ENCODE measurements at regions not wholly inside any gene's neighbourhood (a gene's known extent, or its start where the extent isn't known, plus 50 kb on each side); places are given as distances from the start of the nearest gene placed in this dataset.
"Not testable (repeated sequence)": the region's sequence is repeated elsewhere in the genome, so short reads cannot be mapped to it uniquely, and the experiment has no call there.

GRCh38 chr4:189155083-189155482 lies 785.6 kb upstream of the FRG1 start:
- not testable (repeated sequence) for DNase-seq (ENCODE audit: low read depth, low spot score)

GRCh38 chr4:189162073-189162789 lies 778.4 kb upstream of the FRG1 start:
- DNase-seq (ENCODE audit: low read depth, low spot score), result peak; percentile 73

DNA sequence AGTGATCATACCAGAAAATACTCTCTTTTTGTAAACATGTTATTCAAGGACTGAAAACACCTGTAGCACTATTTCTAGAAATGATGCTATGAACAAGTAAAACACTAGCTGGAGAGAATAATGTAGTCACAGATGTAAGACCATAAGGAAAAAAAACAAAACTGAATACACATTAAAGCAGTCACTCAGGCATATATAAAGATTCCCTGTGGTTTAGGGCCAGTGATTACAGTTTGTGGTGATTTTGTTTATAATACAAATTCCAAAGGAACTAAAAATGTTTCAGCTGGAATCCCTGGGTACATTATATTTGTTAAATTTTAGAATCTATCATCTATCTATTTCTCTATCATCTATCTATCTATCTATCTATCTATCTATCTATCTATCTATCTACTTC lies 777.8 kb upstream of the FRG1 start:
- DNase-seq (ENCODE audit: low read depth, low spot score), result no peak

DNA sequence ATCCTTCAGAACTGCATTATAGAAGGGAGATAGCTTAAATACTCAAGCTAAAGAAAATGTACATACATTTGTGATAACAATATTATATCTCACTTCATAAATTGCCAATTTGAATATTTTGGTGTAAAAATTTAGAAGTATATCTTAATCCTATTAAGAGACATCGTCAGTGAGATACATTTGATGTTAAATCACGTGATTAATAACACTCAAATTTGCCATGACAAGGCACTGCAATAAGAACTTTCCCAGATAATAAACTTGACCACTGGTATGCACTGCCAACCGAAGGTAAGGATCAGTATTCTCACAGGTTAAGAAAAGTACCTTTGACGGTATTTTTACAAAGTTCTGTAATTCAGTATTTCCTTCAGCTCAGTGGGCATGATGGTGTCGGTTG lies 764.7 kb upstream of the FRG1 start:
- no peak for DNase-seq (ENCODE audit: low read depth, low spot score)

GRCh38 chr4:189177130-189177529 lies 763.5 kb upstream of the FRG1 start:
- DNase-seq (ENCODE audit: low read depth, low spot score), result no peak

DNA sequence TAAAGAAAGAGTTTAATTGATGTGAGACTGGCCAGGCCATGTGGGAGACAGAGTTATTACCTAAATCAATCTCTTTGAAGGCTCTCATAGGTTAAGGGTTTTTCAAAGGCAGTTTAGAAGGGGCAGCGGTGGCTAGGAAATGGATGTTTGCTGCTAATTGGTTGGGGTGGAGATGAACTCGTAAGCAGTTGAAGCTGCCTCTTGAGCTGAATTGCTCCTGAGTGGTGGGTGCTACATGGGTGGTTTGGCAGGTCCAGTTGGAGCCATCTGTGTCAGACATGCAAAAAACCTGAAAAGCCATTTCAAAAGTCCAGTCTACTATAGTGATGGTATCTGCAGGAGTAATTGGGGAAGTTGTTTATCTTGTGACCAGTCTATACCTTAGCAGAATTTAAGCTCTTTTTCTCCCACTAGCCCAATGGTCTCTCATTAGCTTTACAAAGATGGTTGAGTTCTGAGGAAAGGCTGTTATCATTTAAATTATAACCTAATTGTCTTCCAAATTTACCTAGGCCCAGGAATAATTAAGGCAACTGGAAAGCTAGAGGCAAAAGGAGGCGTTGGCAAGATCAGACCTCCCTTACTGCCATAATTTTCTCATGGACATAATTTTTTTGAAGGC lies 762.4 kb upstream of the FRG1 start:
- no peak for DNase-seq (ENCODE audit: low read depth, low spot score)

- DNase-seq (ENCODE audit: low read depth, low spot score), result peak; percentile 89
Measured at GRCh38 chr4:189185810-189186432, 754.8 kb upstream of the FRG1 start.

GRCh38 chr4:189187531-189188052 lies 753.1 kb upstream of the FRG1 start:
- DNase-seq (ENCODE audit: low read depth, low spot score), result no peak

DNA sequence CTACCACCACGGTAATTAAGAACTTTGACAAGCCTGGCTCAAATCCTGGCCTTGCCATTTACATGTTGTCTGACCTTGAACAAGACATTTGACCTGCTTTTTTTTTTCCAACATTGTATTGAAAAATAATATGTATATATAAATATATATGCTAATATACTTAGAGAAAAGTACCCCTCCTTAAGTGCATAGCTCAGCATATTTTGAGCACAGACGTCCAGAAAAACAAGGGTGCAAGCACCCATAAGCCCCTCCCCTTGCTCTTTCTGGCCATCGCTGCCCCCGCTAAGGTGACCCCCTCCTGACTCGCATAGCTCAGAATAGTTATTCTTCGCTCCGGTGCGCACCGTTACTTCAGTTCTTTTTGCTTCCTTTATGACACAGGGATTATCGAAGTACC lies 742.0 kb upstream of the FRG1 start:
- DNase-seq (ENCODE audit: low read depth, low spot score), result no peak

DNA sequence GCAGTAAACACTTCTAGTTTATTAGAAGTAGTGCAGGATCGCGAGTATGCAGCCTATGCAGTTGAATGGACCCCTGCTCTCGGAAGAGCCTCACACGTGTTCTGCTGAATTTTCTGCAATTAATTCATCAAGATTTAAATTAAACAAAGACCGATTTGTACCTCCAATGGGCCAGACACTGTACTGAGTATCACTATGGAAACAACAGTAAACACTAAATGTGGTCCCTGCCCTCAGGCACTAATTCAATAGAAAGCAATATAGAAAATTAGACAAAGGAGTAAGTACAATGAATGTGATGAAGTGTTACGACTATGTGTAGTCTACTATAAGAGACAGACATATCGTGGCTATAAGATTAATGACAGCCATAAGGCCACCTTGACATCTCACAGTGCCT lies 740.3 kb upstream of the FRG1 start:
- DNase-seq (ENCODE audit: low read depth, low spot score), result no peak

DNA sequence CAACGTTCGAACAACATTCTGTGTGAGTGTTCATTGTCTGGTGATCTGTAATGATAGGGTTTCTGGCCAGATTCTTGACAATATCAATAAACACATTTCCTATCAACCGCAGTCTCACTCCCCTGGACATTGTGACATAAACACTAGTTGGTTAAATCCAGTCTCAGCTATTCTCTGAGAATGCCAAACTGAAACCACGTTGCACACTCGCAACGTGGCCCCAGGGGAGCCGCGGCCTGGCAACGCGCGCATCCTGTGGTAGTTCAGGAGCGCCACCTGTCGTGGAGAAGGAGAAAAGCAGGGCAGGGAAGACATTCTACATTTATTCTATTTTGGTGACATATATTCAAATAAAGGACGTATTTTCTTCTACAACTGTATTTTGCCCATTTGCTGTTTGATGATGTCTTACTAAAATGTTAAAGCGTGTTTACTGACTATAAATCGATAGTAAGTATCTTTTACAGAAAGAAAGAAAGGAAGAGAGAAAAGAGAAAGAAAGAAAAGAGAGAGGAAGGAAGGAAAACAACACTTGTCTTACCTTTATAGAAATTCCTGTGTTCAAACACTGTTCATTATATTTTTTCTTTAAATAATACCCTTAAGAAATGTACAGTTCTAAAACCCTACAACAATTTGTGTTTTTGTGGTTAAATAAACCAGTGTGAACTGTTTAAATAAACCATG lies 738.3 kb upstream of the FRG1 start:
- DNase-seq (ENCODE audit: low read depth, low spot score), result peak; percentile 49

DNA sequence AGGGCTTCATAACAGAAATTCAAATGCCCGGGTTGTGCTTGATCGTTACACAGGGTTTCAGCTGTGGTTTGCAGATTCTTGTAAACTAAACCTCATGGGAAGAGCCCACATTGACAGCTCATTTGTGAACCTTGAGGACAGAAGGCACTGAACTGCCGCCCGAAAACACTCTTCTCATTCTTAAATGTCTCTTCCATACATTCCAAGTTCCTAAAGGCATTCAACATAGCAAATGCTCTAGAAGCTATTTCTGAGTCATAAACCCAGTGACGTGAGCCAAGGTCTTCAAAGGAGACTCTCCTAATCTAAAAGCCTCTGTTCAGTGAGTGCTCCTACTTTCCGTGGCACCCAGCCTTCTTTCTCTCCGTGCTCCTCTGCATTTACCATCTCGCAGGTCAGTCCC lies 737.8 kb upstream of the FRG1 start:
- peak; percentile 53 for DNase-seq (ENCODE audit: low read depth, low spot score)

DNA sequence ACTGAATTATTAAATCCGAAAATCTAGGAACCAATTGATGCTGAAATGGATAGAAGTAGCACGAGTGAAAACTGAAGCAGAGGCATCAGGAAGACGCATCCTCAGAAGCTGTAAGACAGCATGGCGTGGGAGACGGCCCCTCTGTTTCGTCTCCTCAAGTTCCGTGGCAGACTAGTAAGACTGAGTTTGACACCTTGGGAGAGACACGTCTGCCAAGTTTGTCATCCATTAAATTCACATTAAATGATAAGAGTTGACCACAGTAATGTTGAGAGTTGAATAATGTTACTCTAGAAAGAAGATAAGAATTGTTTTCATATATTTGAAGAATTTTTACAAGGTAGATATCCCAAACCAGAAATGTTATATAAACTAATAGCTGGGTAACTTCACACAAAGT lies 736.1 kb upstream of the FRG1 start:
- DNase-seq (ENCODE audit: low read depth, low spot score), result no peak

- DNase-seq (ENCODE audit: low read depth, low spot score), result no peak
Measured at GRCh38 chr4:189206953-189207352, 733.7 kb upstream of the FRG1 start.

GRCh38 chr4:189207872-189208271 lies 732.8 kb upstream of the FRG1 start:
- DNase-seq (ENCODE audit: low read depth, low spot score), result peak; percentile 29

GRCh38 chr4:189215574-189215973 lies 725.1 kb upstream of the FRG1 start:
- no peak for DNase-seq (ENCODE audit: low read depth, low spot score)

DNA sequence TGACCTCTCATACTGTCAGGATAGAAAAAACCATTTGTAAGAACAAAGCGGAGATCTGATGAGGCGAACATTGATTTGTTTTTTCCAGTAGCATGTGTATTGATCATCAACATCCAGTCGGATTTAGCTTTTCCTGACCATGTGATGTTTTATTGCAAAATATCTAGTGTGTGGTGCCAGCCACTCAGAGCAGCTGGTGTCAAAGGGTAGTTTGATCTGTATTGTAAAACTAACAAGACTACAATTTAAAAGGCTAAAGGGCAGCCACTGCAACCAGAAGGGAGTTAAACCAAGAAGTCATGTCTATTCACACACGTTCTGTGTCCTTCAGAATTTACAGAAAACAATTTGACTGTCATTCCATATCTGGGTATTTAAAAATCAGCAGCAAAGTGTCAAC lies 719.0 kb upstream of the FRG1 start:
- DNase-seq (ENCODE audit: low read depth, low spot score), result no peak

- no peak for DNase-seq (ENCODE audit: low read depth, low spot score)
Measured at GRCh38 chr4:189228726-189229125, 711.9 kb upstream of the FRG1 start.

GRCh38 chr4:189232274-189232673 lies 708.4 kb upstream of the FRG1 start:
- no peak for DNase-seq (ENCODE audit: low read depth, low spot score)

DNA sequence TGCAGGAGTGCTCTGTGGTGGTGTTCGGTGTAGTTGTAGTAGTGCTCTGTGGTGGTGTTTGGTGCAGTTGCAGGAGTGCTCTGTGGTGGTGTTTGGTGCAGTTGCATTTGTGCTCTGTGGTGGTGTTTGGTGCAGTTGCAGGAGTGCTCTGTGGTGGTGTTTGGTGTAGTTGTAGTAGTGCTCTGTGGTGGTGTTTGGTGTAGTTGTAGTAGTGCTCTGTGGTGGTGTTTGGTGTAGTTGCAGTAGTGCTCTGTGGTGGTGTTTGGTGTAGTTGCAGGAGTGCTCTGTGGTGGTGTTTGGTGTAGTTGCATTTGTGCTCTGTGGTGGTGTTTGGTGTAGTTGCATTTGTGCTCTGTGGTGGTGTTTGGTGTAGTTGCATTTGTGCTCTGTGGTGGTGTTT lies 706.9 kb upstream of the FRG1 start:
- DNase-seq (ENCODE audit: low read depth, low spot score), result not testable (repeated sequence)

DNA sequence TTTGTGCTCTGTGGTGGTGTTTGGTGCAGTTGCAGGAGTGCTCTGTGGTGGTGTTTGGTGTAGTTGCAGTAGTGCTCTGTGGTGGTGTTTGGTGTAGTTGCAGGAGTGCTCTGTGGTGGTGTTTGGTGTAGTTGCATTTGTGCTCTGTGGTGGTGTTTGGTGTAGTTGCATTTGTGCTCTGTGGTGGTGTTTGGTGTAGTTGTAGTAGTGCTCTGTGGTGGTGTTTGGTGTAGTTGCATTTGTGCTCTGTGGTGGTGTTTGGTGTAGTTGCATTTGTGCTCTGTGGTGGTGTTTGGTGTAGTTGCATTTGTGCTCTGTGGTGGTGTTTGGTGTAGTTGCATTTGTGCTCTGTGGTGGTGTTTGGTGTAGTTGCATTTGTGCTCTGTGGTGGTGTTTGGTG lies 705.7 kb upstream of the FRG1 start:
- not testable (repeated sequence) for DNase-seq (ENCODE audit: low read depth, low spot score)

- DNase-seq (ENCODE audit: low read depth, low spot score), result no peak
Measured at GRCh38 chr4:189235599-189235998, 705.1 kb upstream of the FRG1 start.

Measured in ELF-1 (cell line).